HEK293 (cell line): ENCODE measurements at regions not wholly inside any gene's neighbourhood (a gene's known extent, or its start where the extent isn't known, plus 50 kb on each side); places are given as distances from the start of the nearest gene placed in this dataset.

Source experiments
- CTCF ChIP-seq: fragments of 450-650 bp; formaldehyde crosslinking; IDR thresholded peaks from 2 replicates; pipeline ENCODE4 v1.5.1; 2016; ENCODE audit warnings: missing biosample characterization, missing genetic modification characterization
- HOXA7 ChIP-seq: sonication (generic); formaldehyde crosslinking; IDR thresholded peaks from 2 replicates; pipeline ENCODE4 v1.8.1; 2022; ENCODE audit warnings: missing genetic modification reagents, borderline replicate concordance
- PRDM10 ChIP-seq: fragments of 450-650 bp; formaldehyde crosslinking; IDR thresholded peaks from 2 replicates; pipeline ENCODE4 v1.5.1; 2016; ENCODE audit warnings: missing biosample characterization, missing genetic modification characterization
- ZNF274 ChIP-seq, 2 experiments: fragments of 200-500 bp in 1 of 2; fragments of 450-650 bp in 1 of 2; sonication (Bioruptor generic) in 1 of 2; formaldehyde crosslinking in 1 of 2; IDR thresholded peaks; 2 replicates each; pipeline versions ENCODE4 v1.5.1 to v1.6.1; 2014 to 2016; ENCODE audit warnings: borderline replicate concordance in 1 of 2, inconsistent platforms in 1 of 2, low read length in 1 of 2, missing biosample characterization in 1 of 2, missing genetic modification characterization in 1 of 2
- ZNF707 ChIP-seq: fragments of 450-650 bp; formaldehyde crosslinking; IDR thresholded peaks from 2 replicates; pipeline ENCODE4 v1.5.1; 2016; ENCODE audit warnings: missing biosample characterization, missing genetic modification characterization
- TF ChIP-seq, protein P1 (sequence below): fragments of 450-650 bp; formaldehyde crosslinking; conservative IDR thresholded peaks from 2 replicates; pipeline ENCODE4 v1.5.1; 2016; ENCODE audit warnings: low read depth, missing biosample characterization, missing genetic modification characterization

DNA sequence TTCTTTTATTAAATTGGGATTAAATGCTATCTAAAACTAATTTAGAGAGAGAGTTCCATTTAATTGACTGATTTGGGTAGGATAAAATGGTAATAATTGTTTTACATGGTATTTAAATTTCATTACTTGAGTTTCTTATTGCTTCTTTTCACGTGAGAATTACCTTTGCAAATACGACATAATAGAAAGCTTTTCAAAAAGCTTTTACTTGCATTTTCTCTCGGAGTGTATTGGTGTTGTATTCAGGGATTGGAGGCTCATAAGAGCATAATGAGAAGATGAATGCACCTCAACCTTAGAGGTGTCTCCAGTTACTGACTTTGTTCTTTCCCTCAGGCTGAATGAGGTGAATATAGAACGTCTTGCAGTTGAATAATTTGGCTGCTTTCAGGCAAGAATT, 67.4 kb upstream of the CPHXL start:
- no peak for TF ChIP-seq CTCF (tag by site-specific recombination)
- TF ChIP-seq ZNF274 (IDR thresholded peaks at IDR 0.05; ENCODE audit: low read length) = no peak
- no peak for TF ChIP-seq ZNF274 (tag by site-specific recombination; IDR thresholded peaks at IDR 0.05; ENCODE audit: borderline replicate concordance)
- no peak for TF ChIP-seq HOXA7 (CRISPR knock-in tag)
- TF ChIP-seq PRDM10 (tag by site-specific recombination) = no peak
- no peak for TF ChIP-seq ZNF707 (tag by site-specific recombination)
- TF ChIP-seq, protein P1, sequence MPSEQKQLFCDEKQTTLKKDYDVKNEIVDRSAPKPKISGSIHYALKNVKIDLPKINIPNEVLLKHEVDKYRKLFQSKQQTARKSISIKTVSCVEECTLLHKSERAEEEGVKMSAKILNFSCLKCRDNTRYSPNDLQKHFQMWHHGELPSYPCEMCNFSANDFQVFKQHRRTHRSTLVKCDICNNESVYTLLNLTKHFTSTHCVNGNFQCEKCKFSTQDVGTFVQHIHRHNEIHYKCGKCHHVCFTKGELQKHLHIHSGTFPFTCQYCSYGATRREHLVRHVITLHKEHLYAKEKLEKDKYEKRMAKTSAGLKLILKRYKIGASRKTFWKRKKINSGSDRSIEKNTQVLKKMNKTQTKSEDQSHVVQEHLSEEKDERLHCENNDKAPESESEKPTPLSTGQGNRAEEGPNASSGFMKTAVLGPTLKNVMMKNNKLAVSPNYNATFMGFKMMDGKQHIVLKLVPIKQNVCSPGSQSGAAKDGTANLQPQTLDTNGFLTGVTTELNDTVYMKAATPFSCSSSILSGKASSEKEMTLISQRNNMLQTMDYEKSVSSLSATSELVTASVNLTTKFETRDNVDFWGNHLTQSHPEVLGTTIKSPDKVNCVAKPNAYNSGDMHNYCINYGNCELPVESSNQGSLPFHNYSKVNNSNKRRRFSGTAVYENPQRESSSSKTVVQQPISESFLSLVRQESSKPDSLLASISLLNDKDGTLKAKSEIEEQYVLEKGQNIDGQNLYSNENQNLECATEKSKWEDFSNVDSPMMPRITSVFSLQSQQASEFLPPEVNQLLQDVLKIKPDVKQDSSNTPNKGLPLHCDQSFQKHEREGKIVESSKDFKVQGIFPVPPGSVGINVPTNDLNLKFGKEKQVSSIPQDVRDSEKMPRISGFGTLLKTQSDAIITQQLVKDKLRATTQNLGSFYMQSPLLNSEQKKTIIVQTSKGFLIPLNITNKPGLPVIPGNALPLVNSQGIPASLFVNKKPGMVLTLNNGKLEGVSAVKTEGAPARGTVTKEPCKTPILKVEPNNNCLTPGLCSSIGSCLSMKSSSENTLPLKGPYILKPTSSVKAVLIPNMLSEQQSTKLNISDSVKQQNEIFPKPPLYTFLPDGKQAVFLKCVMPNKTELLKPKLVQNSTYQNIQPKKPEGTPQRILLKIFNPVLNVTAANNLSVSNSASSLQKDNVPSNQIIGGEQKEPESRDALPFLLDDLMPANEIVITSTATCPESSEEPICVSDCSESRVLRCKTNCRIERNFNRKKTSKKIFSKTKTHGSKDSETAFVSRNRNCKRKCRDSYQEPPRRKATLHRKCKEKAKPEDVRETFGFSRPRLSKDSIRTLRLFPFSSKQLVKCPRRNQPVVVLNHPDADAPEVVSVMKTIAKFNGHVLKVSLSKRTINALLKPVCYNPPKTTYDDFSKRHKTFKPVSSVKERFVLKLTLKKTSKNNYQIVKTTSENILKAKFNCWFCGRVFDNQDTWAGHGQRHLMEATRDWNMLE (tag by site-specific recombination) = no peak
